Stimulated activated CD8-positive, alpha-beta memory T cell treated with anti-CD3 and anti-CD28 coated beads, Interleukin-12 subunit alpha, Interleukin-12 subunit beta, amount 100 ng/mL, for 24 hours (primary cell): ENCODE measurements at regions not wholly inside any gene's neighbourhood (a gene's known extent, or its start where the extent isn't known, plus 50 kb on each side); places are given as distances from the start of the nearest gene placed in this dataset.

Source experiments
- DNase-seq: peaks from one replicate; pipeline ENCODE4 v3.0.0-alpha.2; 2020; ENCODE audit errors: extremely low read depth

- no peak for DNase-seq
These were observed 284.9 kb upstream of the EEF2KMT start for GRCh38 chr16:5382484-5382883.

DNA sequence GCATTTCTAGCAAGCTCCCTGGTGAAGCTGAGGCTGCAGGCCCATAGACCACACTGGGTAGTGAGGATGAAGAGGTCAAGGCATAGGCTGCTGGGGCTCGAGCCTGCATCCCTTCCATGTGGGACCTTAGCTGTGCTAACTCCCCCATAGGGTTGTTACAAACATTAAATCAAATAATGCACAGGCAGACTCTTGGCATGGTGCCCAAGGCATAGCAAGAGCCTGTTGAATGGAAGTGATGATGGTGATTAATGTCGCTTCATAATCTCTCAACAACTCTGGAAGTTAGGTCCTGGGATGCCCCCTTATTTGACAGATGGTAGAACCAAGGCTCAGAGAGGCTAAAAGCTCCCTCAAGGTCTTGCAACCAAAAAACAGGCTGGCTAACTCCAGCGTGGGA lies 283.9 kb upstream of the EEF2KMT start:
- DNase-seq, result no peak

GRCh38 chr16:5379954-5380353 lies 282.4 kb upstream of the EEF2KMT start:
- no peak for DNase-seq

DNA sequence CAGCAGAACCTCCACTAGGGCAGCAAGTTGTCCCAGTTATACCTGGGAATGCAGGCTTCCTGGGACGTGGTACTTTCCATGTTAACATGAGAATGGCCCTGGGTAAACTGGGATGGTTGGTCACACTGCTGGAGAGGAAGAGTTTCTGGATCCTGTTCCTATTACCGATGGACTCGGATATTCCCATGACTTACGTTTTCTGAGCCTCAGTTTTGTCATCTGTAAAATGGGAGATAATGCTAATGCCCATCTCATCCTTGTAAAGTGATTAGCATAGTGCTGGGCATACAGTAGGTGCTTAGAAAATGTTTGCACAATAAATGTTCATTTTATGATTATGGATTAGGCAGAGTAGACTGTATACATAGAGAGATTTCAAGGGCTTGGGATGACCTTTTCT lies 280.9 kb upstream of the EEF2KMT start:
- no peak for DNase-seq

DNA sequence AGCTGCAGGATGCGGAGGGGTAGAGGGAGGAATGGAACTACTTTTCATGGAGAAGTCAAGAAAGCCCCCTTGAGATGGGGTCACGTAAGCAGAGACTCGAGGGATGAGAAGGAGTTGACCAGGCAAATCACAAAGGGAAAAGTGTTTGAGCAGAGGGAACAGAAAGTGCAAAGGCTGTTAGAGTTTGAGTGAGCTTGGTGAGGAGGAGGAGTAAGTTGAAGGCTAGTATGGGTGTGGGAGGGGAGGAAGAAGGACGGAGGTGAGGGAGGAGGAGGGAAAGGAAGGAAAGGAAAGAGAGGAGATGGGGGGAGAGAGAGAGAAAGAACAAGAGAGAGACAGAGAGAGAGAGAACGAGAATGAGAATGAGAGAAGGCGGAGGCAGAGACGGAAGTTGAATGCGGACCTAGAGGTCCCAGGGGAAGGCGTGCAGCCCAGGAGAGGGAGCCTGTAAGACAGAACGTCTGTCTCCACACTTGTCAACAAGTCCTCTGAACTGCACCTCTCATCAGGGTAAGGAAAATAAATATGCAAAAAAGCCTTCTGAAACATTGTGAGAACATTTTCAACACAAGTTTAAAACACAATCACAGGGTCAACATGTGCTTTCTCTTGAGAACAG lies 279.8 kb upstream of the EEF2KMT start:
- DNase-seq, result no peak

- DNase-seq, result no peak
These were observed 276.6 kb upstream of the EEF2KMT start for GRCh38 chr16:5374184-5374583.

GRCh38 chr16:5367951-5368350 lies 270.4 kb upstream of the EEF2KMT start:
- no peak for DNase-seq

DNA sequence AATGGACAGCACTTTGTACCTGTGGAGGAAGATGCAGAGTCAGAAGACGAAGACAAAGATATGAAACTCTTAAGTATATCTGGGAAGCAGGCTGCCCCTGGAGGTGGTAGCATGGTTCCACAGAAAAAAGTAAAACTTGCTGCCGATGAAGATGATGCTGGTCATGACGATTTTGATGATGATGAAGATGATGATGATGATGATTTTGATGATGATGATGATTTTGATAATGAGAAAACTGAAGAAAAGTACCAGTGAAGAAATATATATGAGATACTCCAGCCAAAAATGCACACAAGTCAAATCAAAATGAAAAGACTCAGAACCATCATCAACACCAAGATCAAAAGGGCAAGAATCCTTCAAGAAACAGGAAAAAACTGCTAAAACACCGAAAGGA lies 268.5 kb upstream of the EEF2KMT start:
- no peak for DNase-seq

GRCh38 chr16:5364186-5364585 lies 266.6 kb upstream of the EEF2KMT start:
- no peak for DNase-seq

- DNase-seq, result no peak
These were observed 263.7 kb upstream of the EEF2KMT start for GRCh38 chr16:5361322-5361721.

- DNase-seq, result no peak
These were observed 257.1 kb upstream of the EEF2KMT start for GRCh38 chr16:5354645-5355044.

DNA sequence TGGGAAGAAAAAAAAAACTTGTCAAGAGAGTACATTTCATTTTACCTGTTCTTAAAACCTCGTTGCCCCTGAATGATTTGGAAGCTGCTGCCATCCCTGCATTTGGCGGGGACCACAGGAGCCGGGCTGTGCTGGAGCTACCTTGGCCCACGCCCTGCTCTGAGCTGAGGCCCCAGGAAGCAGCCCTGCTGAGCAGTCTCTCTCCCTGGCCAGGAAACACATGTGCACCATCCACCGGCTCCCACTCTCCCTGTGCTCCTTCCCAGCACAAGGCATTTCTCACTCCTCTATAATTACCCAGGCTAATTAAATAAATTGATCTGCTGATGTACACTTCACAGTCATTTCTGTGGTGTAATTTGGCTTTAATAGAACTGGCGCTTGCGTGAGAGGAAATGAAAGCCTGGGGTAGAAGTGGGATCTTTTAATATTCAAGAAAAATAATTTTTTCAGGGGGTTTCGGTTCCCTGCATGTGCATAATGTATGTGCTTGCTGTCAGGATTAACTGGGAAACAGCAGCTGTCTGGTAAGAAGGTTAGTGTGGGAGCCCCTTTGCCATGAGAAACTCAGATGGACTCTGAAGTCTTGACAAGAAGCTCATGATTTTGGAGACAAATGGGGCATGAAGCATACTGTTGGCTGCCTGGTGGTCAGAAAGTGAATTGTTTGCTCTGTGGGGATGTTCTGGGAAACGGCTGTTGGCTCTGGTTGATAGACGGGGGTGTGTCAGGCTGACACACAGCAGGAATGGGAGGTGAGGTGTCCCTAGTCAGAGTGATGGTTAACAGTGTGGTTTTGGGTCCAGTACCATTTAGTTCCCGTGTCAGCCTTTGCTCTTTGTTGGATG lies 252.3 kb upstream of the EEF2KMT start:
- DNase-seq, result no peak

- DNase-seq, result no peak
These were observed 251.5 kb upstream of the EEF2KMT start for GRCh38 chr16:5349101-5349500.

- no peak for DNase-seq
These were observed 250.0 kb upstream of the EEF2KMT start for GRCh38 chr16:5347561-5347960.

DNA sequence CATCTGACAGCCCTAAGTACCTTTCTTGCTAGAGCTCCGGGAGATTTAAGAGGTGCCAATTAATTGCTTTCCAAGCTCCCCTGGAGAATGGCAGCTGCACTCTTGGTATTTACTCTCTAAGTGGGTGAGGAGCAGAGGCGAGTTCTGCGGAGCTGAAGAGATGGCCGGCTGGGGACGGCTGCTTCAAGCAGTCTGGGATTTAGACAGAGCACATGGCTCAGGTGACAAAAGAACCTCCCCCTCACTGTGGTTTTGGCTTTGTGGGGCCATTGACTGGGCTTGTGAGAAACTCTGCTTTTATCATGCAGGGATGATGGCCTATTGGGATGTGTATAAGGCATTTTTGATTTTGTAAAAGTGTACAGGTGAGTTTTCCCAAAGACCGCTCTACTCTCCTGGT lies 239.3 kb upstream of the EEF2KMT start:
- no peak for DNase-seq

DNA sequence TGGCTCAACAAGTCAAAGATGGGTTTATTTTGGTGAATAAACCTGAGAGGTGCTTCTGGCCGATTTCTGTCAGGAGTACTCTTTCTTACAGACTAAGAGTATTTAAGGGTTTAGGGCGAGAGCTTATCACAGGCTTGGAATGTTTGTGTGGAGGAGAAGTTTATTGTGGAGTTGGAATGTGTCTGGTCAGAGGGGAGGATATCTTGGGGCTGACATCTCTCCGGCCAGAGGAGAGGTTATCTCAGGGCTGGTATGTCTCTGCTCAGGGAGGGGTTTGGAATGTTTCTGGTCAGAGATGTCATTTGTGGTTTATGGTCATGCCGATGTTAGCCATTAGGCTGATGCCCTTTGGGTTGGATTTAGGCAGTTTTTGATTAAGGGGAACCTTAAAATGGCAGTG lies 236.4 kb upstream of the EEF2KMT start:
- no peak for DNase-seq

- DNase-seq, result no peak
These were observed 235.5 kb upstream of the EEF2KMT start for GRCh38 chr16:5333126-5333525.

GRCh38 chr16:5330058-5330457 lies 232.5 kb upstream of the EEF2KMT start:
- no peak for DNase-seq

- DNase-seq, result no peak
These were observed 231.0 kb upstream of the EEF2KMT start for GRCh38 chr16:5328546-5328945.

GRCh38 chr16:5326395-5326794 lies 228.8 kb upstream of the EEF2KMT start:
- DNase-seq, result no peak

DNA sequence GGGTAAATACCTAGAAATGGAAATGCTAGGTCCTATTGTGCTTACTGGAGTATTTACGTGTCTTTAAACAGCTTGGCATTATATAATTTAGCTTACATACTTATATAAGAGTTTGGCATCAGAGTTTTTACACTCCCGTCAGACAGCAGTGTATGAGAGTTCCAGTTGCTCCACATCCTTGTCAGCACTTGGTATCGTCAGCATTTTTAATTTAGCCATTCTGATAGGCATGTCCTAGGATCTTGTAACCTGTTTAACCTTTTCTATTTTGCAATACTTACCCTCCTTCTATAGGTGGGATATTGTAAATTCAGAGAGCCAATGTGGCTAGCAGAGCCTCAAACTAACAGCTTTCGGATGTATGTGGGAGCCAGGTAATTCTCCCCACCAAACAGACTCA lies 228.3 kb upstream of the EEF2KMT start:
- no peak for DNase-seq

DNA sequence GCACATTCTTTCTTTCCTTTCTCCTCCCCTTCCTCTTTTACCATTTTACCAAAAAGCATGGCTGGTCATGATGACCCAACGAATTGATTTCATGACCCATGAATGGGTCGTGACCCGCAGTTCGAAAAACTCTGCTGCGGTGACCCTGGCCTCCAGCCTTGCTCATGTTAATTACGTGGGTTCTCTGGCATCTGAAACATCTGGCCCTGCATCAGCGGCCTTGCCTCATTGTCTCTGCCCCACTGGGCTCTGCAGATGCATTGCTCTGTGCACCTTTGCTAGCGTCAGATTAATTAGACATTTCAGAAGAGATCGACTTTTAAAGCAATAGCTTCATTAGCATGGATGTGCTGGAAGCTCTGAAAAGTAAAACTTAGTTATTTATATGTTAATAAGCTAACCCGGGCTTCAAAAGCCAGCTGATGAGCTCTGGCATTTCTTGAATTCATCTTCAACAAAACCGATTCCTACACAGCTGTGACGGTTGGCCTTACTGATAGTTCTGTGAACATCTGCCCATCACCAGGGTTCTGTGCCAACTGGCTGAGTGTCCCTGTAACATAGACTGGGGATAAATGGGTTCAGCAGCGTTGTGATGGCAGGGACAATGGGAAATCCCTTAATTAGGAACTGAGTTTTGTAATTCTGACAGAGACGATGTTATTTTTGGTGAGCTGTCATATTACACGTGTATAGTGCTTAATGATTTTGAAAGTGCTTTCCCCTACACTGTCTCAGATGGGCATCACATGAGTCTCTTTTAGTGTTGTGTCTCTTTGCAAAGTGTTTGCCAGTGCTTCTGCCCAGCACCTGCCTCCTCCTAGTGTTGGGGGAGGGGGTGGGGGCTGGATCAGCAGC lies 225.9 kb upstream of the EEF2KMT start:
- no peak for DNase-seq

GRCh38 chr16:5321930-5322329 lies 224.3 kb upstream of the EEF2KMT start:
- DNase-seq, result no peak
